Activated CD8-positive, alpha-beta T cell treated with anti-CD3 and anti-CD28 coated beads, Interleukin-2, amount 10 ng/mL, durations not matched to agents 7 days and 5 days (primary cell): ENCODE measurements at regions not wholly inside any gene's neighbourhood (a gene's known extent, or its start where the extent isn't known, plus 50 kb on each side); places are given as distances from the start of the nearest gene placed in this dataset.

Experiments
- ATAC-seq: fragments of 150-1000 bp; cut with Tn5 transposase; one replicate; pipeline ENCODE4 v1.10.0; 2021; ENCODE audit warnings: moderate library complexity
- CTCF ChIA-PET: fragments of 350-600 bp; sonication (Branson Sonifier 250); formaldehyde crosslinking; loops from one replicate; lab custom pipeline; 2021; ENCODE audit warnings: antibody characterized with exemption; lab: Charles Lee
- POLR2A ChIA-PET: fragments of 350-600 bp; sonication (Branson Sonifier 250); formaldehyde crosslinking; loops from one replicate; lab custom pipeline; 2021; ENCODE audit warnings: antibody characterized with exemption; lab: Charles Lee
- DNase-seq: peaks from one replicate; pipeline ENCODE4 v3.0.0-alpha.2; 2020
- H3K27ac Mint-ChIP-seq: one replicate; pipeline ENCODE4 v1.8.0; 2021; ENCODE audit warnings: mild to moderate bottlenecking, mixed read lengths
- H3K27me3 Mint-ChIP-seq: one replicate; pipeline ENCODE4 v1.8.0; 2021; ENCODE audit warnings: low read depth, mixed read lengths
- H3K36me3 Mint-ChIP-seq: one replicate; pipeline ENCODE4 v1.8.0; 2021; ENCODE audit warnings: low read depth, mixed read lengths
- H3K4me1 Mint-ChIP-seq: one replicate; pipeline ENCODE4 v1.8.0; 2021; ENCODE audit warnings: low read depth, mixed read lengths
- H3K4me3 Mint-ChIP-seq: one replicate; pipeline ENCODE4 v1.8.0; 2021; ENCODE audit warnings: mild to moderate bottlenecking, mixed read lengths
- H3K9me3 Mint-ChIP-seq: one replicate; pipeline ENCODE4 v1.8.0; 2022; ENCODE audit warnings: mixed read lengths; ENCODE audit not compliant: insufficient read depth

GRCh38 chr1:88538222-88538899 lies 145.7 kb upstream of the PKN2 start:
- peaks cover 2% of the 10 kb centered on the region for H3K27me3 Mint-ChIP-seq

GRCh38 chr1:88540255-88540654 lies 143.8 kb upstream of the PKN2 start:
- peaks cover 2% of the 10 kb centered on the region for H3K27me3 Mint-ChIP-seq
- H3K4me3 Mint-ChIP-seq = no peak overlapping the region
- DNase-seq (no peak), ATAC-seq (no peak)
- H3K27ac Mint-ChIP-seq = no peak overlapping the region
- no peaks in the 10 kb centered on the region for H3K9me3 Mint-ChIP-seq
- ChIA-PET POLR2A (no interaction called here), CTCF (no interaction called here)
- H3K4me1 Mint-ChIP-seq = no peaks in the 10 kb centered on the region
- no peaks in the 10 kb centered on the region for H3K36me3 Mint-ChIP-seq

More at GRCh38 chr1:88538222-88538899, 145.7 kb upstream of the PKN2 start:
- H3K27ac Mint-ChIP-seq = no peak overlapping the region
- ChIA-PET POLR2A (no interaction called here), CTCF (no interaction called here)
- no peaks in the 10 kb centered on the region for H3K9me3 Mint-ChIP-seq
- no peaks in the 10 kb centered on the region for H3K36me3 Mint-ChIP-seq
- DNase-seq (no peak), ATAC-seq (no peak)
- H3K4me1 Mint-ChIP-seq = no peaks in the 10 kb centered on the region
- H3K4me3 Mint-ChIP-seq = no peak overlapping the region

- Mint-ChIP-seq H3K9me3 (no peaks in the 10 kb centered on the region), H3K27ac (no peak overlapping the region), H3K4me3 (no peak overlapping the region), H3K27me3 (no peaks in the 10 kb centered on the region), H3K4me1 (no peaks in the 10 kb centered on the region), H3K36me3 (no peaks in the 10 kb centered on the region)
- DNase-seq (no peak), ATAC-seq (no peak)
- CTCF ChIA-PET = no interaction called here
- POLR2A ChIA-PET = no interaction called here
Measured at GRCh38 chr1:88541596-88541995, 142.5 kb upstream of the PKN2 start.

GRCh38 chr1:88544195-88544594 lies 139.9 kb upstream of the PKN2 start:
- DNase-seq = no peak
- H3K27me3 Mint-ChIP-seq = no peaks in the 10 kb centered on the region
- no peaks in the 10 kb centered on the region for H3K36me3 Mint-ChIP-seq
- ChIA-PET CTCF (no interaction called here), POLR2A (no interaction called here)
- H3K27ac Mint-ChIP-seq = no peak overlapping the region
- no peak for ATAC-seq
- H3K9me3 Mint-ChIP-seq = no peaks in the 10 kb centered on the region
- H3K4me1 Mint-ChIP-seq = no peaks in the 10 kb centered on the region
- H3K4me3 Mint-ChIP-seq = no peak overlapping the region

GRCh38 chr1:88549536-88549935 lies 134.5 kb upstream of the PKN2 start:
- Mint-ChIP-seq H3K27ac (no peak overlapping the region), H3K9me3 (no peaks in the 10 kb centered on the region), H3K27me3 (no peaks in the 10 kb centered on the region), H3K4me3 (no peak overlapping the region), H3K4me1 (no peaks in the 10 kb centered on the region), H3K36me3 (no peaks in the 10 kb centered on the region)
- ATAC-seq (no peak), DNase-seq (no peak)
- ChIA-PET POLR2A (no interaction called here), CTCF (interaction anchor here (1.2 to 1.5 kb wide), 2 partner anchors 238 to 369 kb away, joined by 3 to 4 read pairs; no protein-coding TSS in a partner anchor)

- no peaks in the 10 kb centered on the region for H3K4me1 Mint-ChIP-seq
- no peak overlapping the region for H3K4me3 Mint-ChIP-seq
- ChIA-PET POLR2A (no interaction called here), CTCF (no interaction called here)
- no peak for ATAC-seq
- no peaks in the 10 kb centered on the region for H3K27me3 Mint-ChIP-seq
- H3K36me3 Mint-ChIP-seq = no peaks in the 10 kb centered on the region
- H3K9me3 Mint-ChIP-seq = no peaks in the 10 kb centered on the region
- H3K27ac Mint-ChIP-seq = no peak overlapping the region
- DNase-seq = no peak
Measured at GRCh38 chr1:88552226-88552625, 131.8 kb upstream of the PKN2 start.

- no peaks in the 10 kb centered on the region for H3K9me3 Mint-ChIP-seq
- POLR2A ChIA-PET = no interaction called here
- DNase-seq (no peak), ATAC-seq (no peak)
- no peak overlapping the region for H3K4me3 Mint-ChIP-seq
- H3K36me3 Mint-ChIP-seq = no peaks in the 10 kb centered on the region
- H3K27me3 Mint-ChIP-seq = no peaks in the 10 kb centered on the region
- no peak overlapping the region for H3K27ac Mint-ChIP-seq
- CTCF ChIA-PET = no interaction called here
- no peaks in the 10 kb centered on the region for H3K4me1 Mint-ChIP-seq
Measured at GRCh38 chr1:88557014-88557413, 127.1 kb upstream of the PKN2 start.

GRCh38 chr1:88560621-88561020 lies 123.5 kb upstream of the PKN2 start:
- H3K27ac Mint-ChIP-seq = no peak overlapping the region
- ATAC-seq (no peak), DNase-seq (no peak)
- no peaks in the 10 kb centered on the region for H3K4me1 Mint-ChIP-seq
- CTCF ChIA-PET = no interaction called here
- POLR2A ChIA-PET = interaction anchor here (0.5 kb wide), 1 partner anchor 132 kb away, joined by 3 read pairs; no protein-coding TSS in a partner anchor
- H3K27me3 Mint-ChIP-seq = no peaks in the 10 kb centered on the region
- H3K4me3 Mint-ChIP-seq = no peak overlapping the region
- H3K9me3 Mint-ChIP-seq = no peaks in the 10 kb centered on the region
- no peaks in the 10 kb centered on the region for H3K36me3 Mint-ChIP-seq

GRCh38 chr1:88562991-88563390 lies 121.1 kb upstream of the PKN2 start:
- H3K27ac Mint-ChIP-seq = no peak overlapping the region

GRCh38 chr1:88566615-88567387 lies 117.3 kb upstream of the PKN2 start:
- no peak for ATAC-seq
- Mint-ChIP-seq H3K27me3 (peaks cover 13% of the 10 kb centered on the region), H3K4me1 (no peaks in the 10 kb centered on the region), H3K4me3 (no peak overlapping the region), H3K9me3 (no peaks in the 10 kb centered on the region), H3K27ac (no peak overlapping the region), H3K36me3 (no peaks in the 10 kb centered on the region)
- no peak for DNase-seq
- POLR2A ChIA-PET = no interaction called here
- CTCF ChIA-PET = no interaction called here

More at GRCh38 chr1:88562991-88563390, 121.1 kb upstream of the PKN2 start:
- ChIA-PET CTCF (no interaction called here), POLR2A (no interaction called here)
- Mint-ChIP-seq H3K4me3 (no peak overlapping the region), H3K4me1 (no peaks in the 10 kb centered on the region), H3K9me3 (no peaks in the 10 kb centered on the region), H3K27me3 (peaks cover 2% of the 10 kb centered on the region), H3K36me3 (no peaks in the 10 kb centered on the region)
- no peak for DNase-seq
- ATAC-seq = no peak

GRCh38 chr1:88571506-88571905 lies 112.6 kb upstream of the PKN2 start:
- Mint-ChIP-seq H3K4me3 (no peak overlapping the region), H3K4me1 (no peaks in the 10 kb centered on the region), H3K9me3 (no peaks in the 10 kb centered on the region), H3K27me3 (peaks cover 15% of the 10 kb centered on the region), H3K36me3 (no peaks in the 10 kb centered on the region), H3K27ac (no peak overlapping the region)
- ATAC-seq (no peak), DNase-seq (no peak)
- CTCF ChIA-PET = no interaction called here
- POLR2A ChIA-PET = no interaction called here

- Mint-ChIP-seq H3K4me1 (no peaks in the 10 kb centered on the region), H3K4me3 (no peak overlapping the region)
- POLR2A ChIA-PET = no interaction called here
Measured at GRCh38 chr1:88579598-88579997, 104.5 kb upstream of the PKN2 start.

More at GRCh38 chr1:88579598-88579997, 104.5 kb upstream of the PKN2 start:
- Mint-ChIP-seq H3K36me3 (no peaks in the 10 kb centered on the region), H3K27me3 (no peaks in the 10 kb centered on the region), H3K27ac (no peak overlapping the region), H3K9me3 (no peaks in the 10 kb centered on the region)
- no peak for ATAC-seq
- DNase-seq = no peak
- CTCF ChIA-PET = no interaction called here
